ENCODE measurements at regions not wholly inside any gene's neighbourhood (a gene's known extent, or its start where the extent isn't known, plus 50 kb on each side); places are given as distances from the start of the nearest gene placed in this dataset.
A peak's percentile ranks its signal among the peaks of the same experiment; 100 is the strongest.

DNA sequence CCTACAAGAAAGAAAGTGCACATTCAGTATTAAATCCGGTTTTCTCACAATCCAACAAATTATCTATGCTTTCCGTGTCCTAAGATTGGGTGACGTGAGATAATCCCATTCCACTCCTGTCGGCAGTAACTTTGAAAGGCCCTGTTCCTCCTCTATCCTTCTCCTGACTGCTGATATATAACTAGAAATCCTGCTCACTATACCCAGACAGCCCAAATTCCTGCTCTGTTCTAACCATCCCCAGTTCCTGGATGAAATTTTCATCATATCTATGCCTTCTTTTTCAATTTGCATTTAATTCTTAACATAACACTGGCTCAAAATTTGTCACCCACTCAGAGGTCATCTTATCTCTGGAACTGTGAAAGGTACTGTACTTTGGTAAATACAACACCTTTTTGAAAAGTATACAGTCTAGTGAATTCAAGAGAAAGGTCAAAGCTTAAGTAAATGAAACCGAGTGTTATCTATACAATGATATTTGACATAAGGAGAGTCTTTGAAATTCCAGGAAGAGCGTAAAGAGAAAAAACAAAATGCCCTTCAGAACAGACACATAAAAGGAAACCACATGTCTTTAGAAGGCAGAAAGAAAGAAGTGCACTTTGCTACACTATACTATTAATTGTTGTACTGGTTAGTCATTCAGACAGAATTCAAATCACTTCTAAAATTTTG lies 200.5 kb upstream of the NEGR1 start:
- H3K4me3 ChIP-seq: no peak overlapping the region
- WGBS, 5 donors: 26 to 50% (median 43%) methylated on average over 6 of the region's 6 CpGs
- intact Hi-C loops (cut with DNase I; ENCODE audit: low total_unique reads): no loop called here
- peaks cover 0 to 17% (median 0%) of the 10 kb centered on the region in 4 donors for H3K9me3 ChIP-seq
- peak in 1 of 2 donors; percentile 16 for DNase-seq
- no peaks in the 10 kb centered on the region for H3K36me3 ChIP-seq
- H3K27ac ChIP-seq: no peak overlapping the region
- no peaks in the 10 kb centered on the region for H3K27me3 ChIP-seq
- TF ChIP-seq POLR2AphosphoS5 (IDR thresholded peaks at IDR 0.05) (no peak), EP300 (IDR thresholded peaks at IDR 0.05) (no peak), POLR2A (IDR thresholded peaks at IDR 0.05) (no peak)
- TF ChIP-seq, protein P1, sequence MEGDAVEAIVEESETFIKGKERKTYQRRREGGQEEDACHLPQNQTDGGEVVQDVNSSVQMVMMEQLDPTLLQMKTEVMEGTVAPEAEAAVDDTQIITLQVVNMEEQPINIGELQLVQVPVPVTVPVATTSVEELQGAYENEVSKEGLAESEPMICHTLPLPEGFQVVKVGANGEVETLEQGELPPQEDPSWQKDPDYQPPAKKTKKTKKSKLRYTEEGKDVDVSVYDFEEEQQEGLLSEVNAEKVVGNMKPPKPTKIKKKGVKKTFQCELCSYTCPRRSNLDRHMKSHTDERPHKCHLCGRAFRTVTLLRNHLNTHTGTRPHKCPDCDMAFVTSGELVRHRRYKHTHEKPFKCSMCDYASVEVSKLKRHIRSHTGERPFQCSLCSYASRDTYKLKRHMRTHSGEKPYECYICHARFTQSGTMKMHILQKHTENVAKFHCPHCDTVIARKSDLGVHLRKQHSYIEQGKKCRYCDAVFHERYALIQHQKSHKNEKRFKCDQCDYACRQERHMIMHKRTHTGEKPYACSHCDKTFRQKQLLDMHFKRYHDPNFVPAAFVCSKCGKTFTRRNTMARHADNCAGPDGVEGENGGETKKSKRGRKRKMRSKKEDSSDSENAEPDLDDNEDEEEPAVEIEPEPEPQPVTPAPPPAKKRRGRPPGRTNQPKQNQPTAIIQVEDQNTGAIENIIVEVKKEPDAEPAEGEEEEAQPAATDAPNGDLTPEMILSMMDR (IDR thresholded peaks at IDR 0.05): no peak
- H3K4me1 ChIP-seq: peaks cover 0 to 14% (median 8%) of the 10 kb centered on the region in 4 donors

DNA sequence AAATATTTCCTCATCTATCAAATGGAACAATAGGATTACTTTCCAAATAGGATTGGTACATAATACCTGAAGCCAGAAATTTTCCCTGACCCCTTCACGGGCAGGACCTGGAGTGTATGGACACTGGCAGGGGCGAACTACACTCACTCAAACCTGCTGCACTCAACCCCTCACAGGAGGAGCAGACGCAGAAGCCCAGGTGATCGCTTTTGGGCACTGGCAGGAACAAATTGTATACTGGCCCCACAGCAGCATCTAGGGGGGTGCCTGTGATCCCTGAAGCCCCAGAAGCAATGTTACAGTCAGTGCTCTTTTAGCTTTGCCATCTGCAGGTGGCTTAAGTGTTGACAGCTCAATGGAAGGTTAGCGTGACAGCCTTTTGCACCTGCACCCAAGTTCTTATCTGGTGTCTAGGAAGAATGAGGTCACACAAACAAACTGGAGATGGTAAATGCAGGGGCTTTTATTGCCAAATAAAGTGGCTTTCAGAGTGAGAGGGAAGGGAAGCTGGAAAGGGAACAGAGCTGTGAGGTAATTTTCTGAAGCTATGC lies 199.2 kb upstream of the NEGR1 start:
- Histone ChIP-seq H3K4me3 (no peak overlapping the region), H3K36me3 (no peaks in the 10 kb centered on the region), H3K27me3 (no peaks in the 10 kb centered on the region), H3K27ac (no peak overlapping the region), H3K9me3 (peaks cover 0 to 17% (median 0%) of the 10 kb centered on the region in 4 donors), H3K4me1 (peaks cover 0 to 14% (median 8%) of the 10 kb centered on the region in 4 donors)
- 85 to 89% (median 86%) methylated on average over 5 of the region's 5 CpGs for WGBS, 5 donors
- no peak for TF ChIP-seq POLR2AphosphoS5 (IDR thresholded peaks at IDR 0.05)
- TF ChIP-seq, protein P1 (IDR thresholded peaks at IDR 0.05): no peak
- no peak for DNase-seq
- intact Hi-C loops (cut with DNase I; ENCODE audit: low total_unique reads): no loop called here

DNA sequence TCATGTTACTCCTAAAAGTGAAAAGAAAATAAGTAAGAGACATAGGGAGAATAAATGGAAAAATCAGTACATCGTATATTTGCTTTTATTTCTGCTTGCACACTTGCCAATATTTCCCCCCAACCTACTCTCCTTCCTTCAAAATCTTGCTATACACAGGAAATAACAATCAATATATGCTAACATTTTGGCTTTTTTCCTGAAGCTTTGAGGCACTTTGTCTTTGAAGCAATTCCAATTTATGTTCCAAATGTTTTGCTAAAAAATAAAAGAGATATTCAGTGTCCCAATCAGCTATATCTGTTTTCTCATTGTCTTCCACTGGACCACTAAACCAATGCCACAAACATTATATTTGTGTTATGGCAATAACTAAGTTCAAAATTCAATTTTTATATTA lies 184.0 kb upstream of the NEGR1 start:
- H3K9me3 ChIP-seq: no peaks in the 10 kb centered on the region
- 68 to 85% (median 70%) methylated on average over 1 of the region's 1 CpG for WGBS, 5 donors
- no peak overlapping the region for H3K4me3 ChIP-seq
- DNase-seq: no peak
- TF ChIP-seq EP300 (IDR thresholded peaks at IDR 0.05) (no peak), POLR2A (IDR thresholded peaks at IDR 0.05) (no peak), POLR2AphosphoS5 (IDR thresholded peaks at IDR 0.05) (no peak)
- TF ChIP-seq, protein P1 (IDR thresholded peaks at IDR 0.05): no peak
- no peak overlapping the region for H3K27ac ChIP-seq
- intact Hi-C loops (cut with DNase I; ENCODE audit: low total_unique reads): no loop called here
- no peaks in the 10 kb centered on the region for H3K36me3 ChIP-seq
- H3K4me1 ChIP-seq: no peaks in the 10 kb centered on the region
- H3K27me3 ChIP-seq: no peaks in the 10 kb centered on the region

DNA sequence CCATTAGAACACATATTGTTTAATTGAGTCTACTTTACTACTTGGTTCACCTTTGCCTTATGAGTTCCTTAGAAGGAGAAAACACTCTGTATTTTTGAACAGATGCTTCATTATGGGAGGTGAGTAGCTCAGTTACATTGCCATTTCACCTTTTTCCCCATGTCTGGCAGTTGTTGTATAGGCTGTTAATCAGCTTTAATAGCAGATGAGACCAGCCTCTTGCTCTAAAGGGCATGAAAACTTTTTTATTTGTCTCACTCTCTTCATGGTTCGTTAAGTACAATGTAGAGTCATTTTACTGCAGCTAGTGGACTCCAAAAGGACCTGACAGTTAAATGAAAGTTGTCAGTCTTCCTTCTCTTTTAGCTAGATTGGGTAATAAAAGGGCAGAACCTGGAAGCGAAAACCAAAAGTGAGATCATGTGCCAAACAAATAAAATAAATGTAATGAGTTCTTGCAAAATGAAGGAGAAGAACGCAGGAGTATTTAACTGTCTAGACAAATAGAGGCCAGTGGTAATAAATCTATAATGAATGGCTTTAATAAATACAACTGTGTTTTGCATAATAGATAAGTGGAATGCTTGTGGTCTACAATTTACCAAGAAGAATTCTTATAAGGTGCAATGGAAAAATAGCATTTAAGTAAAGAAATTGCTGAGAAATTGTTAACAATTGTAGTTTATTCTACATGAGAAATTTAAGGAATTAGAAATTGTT lies 180.0 kb upstream of the NEGR1 start:
- Histone ChIP-seq H3K27me3 (no peaks in the 10 kb centered on the region), H3K9me3 (no peaks in the 10 kb centered on the region), H3K4me1 (no peaks in the 10 kb centered on the region), H3K27ac (no peak overlapping the region), H3K4me3 (no peak overlapping the region), H3K36me3 (no peaks in the 10 kb centered on the region)
- no peak for DNase-seq
- intact Hi-C loops (cut with DNase I; ENCODE audit: low total_unique reads): no loop called here
- 84 to 91% (median 90%) methylated on average over 3 of the region's 3 CpGs for WGBS, 5 donors
- no peak for TF ChIP-seq POLR2AphosphoS5 (IDR thresholded peaks at IDR 0.05)
- TF ChIP-seq EP300 (IDR thresholded peaks at IDR 0.05): no peak
- TF ChIP-seq POLR2A (IDR thresholded peaks at IDR 0.05): no peak
- TF ChIP-seq, protein P1 (IDR thresholded peaks at IDR 0.05): no peak
